ENCODE measurements at regions not wholly inside any gene's neighbourhood (a gene's known extent, or its start where the extent isn't known, plus 50 kb on each side); places are given as distances from the start of the nearest gene placed in this dataset.
"Not testable (repeated sequence)": the region's sequence is repeated elsewhere in the genome, so short reads cannot be mapped to it uniquely, and the experiment has no call there.

DNA sequence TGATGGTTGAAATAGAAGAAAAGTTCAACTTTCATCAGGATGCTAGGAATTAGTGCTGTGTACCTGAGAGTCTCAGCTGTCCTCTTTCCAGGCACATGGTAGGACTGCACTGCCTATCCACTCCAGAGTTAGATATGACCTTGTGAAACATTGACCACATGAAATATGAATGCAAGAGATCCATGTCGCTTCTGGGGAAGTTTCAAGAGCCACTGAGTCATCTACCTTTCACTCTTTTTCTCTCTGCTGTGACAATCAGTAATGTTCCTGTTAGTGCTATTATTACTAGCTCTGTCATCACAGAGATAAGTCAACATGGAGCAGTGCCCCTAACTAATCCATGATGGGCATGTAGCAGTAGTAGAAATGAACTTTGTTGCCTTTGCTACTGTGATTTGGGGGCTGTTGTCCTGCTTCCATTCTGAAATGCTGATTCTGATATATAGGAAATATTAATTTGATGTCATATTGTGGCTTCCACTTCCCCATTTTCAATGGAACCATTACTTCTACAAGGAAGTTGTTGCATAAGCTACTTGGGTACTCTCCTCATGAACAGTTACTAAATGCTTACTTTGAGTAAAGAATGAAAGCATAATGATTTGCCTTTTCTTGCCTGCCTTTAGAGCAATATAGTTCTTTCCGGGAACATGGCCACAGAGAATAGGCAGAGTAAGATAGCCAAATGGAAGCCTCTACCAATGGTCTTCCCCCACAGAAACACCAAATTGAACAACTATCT lies 192.8 kb upstream of the ZNF521 start:
- no peak for DNase-seq

DNA sequence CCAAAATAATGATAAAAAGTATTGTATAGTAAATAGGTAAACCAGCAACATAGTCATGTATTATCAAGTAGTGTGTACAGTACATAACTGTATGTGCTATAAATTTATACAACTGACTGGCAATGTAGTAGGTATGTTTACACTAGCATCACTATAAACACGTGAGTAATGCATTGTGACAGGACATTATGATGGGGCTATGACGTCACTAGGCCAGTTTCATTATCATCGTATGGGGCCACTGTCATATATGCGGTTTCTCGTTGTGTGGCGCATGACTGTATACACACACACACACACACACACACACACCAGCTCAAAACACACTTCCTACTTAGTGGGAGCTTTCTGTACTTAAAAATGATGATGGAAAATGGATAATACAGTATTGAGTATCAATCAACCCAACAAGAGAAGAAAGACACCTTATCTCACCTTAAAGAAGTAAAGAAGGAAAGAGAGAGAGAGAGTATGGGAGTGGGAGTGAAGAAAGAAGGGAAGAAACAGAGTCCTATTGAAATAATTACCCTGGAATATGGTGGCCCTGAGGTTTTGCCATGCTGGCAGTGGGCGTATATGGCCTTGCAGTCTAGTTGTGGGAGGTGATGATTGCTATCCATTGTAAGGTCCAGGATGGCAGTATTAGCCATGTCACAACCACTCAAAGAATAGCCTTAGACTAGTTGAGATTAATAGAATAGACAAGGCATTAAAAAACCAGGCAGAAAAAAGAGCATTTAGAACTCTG lies 186.4 kb upstream of the ZNF521 start:
- DNase-seq, result no peak

DNA sequence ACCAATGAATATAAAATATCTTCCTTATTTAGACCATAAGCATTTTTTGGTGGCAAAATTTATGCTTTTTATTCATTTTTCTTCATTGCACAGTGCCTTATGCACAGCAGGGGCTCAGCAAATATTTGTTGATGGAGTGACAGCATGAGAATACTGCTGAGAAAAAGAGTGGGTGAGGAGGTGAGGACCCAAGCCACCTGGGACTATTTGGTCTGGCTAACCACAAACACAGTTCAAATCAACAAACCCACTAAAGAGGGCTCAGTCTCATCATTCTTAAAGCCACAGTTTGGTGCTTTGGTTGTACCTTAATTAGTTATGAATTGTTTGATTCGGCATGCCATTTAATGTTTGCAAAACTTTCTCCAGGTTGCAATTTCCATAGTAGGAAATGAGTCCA lies 183.5 kb upstream of the ZNF521 start:
- no peak for DNase-seq

DNA sequence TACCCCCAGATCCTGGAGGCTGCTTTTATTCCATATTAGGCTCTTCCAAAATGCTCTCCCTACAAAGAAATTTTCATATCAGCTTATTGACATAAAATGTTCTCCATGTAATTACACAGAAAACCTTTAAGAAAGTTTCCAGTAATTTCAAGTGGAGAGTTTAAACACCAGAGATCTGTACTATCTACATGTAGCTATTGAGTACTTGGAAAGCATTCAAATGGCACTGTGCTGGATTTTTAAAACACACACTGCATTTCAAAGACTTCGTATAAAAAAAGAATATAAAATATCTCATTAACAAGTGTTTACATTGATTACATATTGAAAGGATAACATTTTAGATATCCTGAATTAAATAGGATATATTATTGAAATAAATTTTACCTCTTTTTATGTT lies 182.4 kb upstream of the ZNF521 start:
- no peak for DNase-seq

DNA sequence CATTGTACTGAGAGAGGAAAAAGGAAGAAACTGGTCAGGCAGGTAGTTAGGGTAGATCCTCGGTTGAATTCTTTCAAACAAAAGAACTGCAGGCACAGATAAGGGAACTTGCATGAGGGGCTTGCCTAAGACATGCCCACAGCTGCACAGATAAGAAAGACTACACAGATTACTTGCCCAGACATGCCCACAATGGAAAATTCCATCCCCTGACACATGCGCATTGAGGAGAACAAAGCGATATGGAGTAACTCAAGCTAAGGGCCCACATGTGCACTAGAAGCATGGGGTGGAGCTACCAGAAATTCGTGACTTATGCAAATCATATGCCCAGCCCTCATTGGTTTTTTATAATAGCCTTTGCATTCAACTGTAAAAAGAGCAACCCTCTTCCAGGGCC lies 181.3 kb upstream of the ZNF521 start:
- no peak for DNase-seq

DNA sequence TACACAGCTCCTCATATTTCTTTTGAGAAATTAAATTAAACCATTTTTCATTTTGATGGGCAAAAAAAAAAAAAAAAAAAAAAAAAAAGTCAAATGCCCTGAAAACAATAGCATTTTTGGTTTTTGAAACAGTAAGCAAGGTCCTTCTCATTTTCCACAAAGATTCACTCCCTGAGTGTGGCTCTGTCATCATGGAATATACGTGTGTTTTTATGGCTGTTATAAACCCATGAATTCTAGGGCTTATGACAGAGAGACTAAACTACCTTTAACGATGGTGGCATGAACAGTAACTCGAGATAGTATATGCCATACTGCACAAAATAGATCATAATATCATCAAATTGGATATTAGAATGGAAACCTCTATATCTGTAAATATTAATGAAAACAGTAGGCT lies 179.2 kb upstream of the ZNF521 start:
- DNase-seq, result no peak

DNA sequence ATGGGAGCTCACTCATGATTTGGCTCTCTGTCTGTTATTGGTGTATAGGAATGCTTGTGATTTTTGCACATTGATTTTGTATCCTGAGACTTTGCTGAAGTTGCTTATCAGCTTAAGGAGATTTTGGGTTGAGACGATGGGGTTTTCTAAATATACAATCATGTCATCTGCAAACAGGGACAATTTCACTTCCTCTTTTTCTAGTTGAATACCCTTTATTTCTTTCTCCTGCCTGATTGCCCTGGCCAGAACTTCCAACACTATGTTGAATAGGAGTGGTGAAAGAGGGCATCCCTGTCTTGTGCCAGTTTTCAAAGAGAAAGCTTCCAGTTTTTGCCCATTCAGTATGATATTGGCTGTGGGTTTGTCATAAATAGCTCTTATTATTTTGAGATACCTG lies 173.8 kb upstream of the ZNF521 start:
- not testable (repeated sequence) for DNase-seq

DNA sequence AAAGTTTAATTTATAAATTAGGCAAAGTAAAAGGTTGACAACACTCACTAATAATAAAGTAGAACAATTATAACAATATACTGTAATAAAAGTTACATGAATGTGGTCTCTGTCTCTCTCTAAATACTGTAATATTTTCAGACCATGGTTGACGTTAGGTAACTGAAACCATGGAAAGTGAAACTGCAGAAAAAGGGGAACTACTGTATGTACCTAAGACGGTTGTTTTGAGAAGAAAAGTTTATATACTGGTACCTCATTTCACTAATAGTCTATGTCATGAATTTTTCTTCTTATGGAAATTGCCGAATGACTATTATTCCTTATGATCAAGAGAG lies 166.7 kb upstream of the ZNF521 start:
- DNase-seq, result no peak

DNA sequence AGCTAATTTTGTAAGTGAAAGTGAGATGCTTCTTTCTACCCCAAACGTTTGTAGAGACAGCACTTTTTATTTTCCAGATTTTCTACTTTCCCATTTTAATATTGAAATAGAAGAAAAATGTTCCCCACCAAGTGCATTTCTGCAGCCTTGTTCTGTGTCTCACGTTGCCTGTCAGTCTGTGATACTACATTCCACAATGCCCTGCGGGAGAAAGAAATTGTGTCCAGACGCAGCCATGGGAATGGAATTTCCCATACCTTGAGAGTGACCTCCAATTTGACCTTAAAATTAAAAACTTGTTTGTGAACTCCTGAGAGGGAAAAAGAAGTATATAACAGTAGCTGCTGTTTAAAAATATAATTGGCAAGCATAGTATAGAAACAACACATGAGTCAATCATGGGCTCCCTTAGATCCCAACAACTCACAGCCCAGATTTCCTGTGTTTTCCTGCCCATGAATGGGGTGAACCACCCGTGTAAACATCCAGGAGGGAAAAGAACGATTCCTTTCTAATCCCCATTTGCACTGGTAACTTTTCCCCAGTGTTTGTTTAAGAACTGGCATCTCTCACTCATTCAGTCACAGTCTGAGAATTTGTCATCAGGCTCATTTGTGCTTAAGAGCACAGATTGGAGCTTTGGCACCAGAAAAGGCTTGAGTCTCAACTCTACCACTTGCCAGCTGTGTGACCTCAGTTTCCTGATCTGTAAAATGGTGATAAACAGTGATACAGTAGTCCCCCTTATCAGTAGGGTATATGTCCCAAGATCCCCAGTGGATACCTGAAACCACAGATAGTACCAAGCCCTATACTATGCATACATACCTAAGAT lies 166.1 kb upstream of the ZNF521 start:
- DNase-seq, result no peak

DNA sequence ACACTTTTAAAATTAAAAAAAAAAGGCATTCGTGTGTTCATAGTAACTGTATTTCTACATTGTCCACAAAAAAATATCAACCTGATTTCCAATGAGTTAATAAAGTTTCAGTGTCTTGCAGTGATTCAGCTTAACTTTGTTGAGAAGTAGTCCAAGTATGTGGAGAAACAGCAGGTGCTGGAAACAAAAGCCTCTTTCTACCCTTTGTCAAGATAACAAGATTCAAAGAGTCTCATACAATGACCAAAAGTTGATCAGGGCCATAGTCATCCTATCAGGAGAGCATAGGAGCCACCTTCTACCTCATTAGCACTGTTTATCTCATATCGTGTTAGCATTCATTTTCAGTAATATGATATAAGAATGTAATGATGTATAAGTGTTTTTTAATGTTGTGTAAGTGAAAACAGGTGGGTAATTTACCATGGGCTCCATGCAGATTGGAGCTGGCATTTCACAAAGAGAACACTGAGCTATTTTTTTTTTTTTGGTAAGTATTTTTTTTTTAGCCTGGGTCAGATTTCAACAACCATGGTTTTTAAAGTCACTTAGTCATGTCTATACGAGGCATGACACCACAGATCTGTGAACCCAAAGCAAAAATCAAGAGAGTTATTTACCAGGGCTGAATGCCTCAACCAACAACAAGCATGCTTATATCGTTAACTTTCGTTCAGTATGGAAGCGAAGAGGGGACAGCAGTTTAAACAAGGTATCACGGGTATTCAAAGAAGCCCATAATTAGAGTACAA lies 165.0 kb upstream of the ZNF521 start:
- DNase-seq, result no peak

DNA sequence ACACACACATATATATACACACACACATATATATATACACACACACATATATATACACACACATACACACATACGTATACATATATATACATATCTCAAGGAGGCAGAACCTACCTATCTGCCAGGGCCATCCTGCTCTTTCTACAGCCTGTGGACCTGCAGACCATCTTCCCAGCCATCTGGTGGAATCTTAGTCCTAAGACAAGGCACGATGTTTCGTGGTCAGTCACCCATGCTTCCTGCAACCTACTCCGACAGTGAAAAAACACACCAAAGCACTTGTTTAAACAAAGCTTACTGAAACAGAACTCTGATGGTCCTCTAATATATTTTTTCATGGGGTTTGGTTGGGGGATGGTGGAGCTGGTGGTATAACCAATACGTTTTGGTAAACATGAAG lies 164.2 kb upstream of the ZNF521 start:
- no peak for DNase-seq

DNA sequence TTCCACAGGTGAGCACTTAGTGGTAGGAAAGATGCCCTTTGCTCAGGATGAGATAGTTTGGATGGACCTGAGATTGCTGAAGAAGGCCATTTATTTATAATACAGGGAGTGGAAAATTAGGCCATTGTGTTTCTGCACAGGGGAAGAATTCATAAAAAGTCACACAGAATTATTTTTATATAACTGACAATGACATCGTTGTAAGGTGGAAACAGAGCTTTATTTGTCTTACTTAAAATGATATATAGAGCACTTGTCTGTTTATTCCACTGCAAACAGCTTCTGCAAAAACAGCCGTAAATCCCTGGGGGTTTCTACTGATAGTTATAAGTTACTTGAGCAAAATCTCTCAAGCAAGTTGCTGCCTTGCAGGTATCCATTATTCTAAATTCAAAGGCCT lies 158.1 kb upstream of the ZNF521 start:
- peak; percentile 36 for DNase-seq

DNA sequence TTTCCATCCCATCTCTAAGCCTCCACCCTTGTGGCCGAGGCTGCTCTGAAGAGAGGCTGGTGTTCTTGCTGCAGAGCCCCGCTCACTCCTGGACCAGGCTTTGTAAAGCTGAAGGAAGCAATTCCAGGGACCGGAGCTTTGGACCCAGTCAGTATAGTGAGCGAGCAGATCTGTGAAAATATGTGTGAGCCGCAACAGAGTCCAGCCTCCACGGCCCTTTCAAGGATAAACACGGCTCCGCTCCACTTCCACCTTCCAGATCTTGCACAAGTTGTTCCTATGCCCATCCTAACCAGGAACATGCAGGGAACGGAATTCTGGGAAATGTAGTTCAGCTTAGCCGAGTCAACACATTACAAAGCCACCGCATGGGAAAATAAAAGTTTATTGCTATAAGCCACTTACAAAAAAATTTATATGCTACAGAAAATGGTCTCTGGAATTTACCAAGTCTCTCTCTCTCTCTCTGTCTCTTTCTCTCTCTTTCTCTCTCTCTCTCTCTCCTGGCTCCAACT lies 151.7 kb upstream of the ZNF521 start:
- DNase-seq, result peak; percentile 73

DNA sequence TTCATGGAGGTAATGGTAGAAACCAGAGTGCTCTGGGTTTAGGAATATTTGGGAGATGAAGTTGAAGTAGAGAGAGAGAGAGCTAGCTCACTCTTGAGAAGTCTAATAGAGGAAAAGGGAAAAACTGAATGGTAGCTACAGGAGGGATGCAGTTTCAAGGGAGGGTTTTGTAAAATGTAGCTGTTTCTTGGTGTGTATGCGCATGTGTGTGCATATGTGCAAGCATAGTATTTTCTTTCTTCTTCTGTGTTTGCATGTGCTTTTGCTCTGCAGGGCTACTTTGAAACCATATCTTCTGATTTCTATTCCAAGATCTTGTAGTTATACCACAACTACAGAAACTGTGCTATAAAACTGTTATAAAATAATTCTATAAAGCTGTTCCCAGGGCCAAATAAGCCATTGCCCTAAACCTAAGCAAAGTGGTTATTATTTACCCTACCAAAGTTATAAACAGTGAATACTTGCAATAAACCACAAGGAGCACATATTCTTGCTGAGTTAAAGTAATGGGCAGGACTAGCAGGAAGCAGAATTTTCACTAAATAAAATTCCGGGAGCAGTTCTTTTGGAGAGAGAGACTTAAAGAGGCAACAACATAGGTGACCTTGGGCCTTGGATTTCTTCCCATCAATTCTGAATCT lies 145.3 kb upstream of the ZNF521 start:
- no peak for DNase-seq

DNA sequence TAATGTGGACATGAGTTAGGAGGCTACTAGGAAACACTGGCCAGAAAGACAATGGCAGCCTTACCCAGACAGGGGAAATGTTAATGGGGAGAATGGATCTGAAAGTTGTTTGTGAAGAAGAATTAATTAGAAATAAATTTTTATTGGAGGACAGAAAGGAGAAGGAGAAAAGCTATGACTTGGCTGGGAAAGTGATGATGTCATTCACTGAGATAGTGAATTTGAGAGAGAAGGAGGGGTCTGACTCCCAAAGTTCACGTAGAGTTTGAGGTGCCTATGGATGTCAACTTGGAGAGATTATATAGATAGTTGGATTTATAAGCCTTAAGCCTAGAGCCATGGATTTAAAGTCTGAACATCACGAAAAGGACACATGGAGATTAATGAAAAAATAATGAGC lies 144.6 kb upstream of the ZNF521 start:
- DNase-seq, result no peak

DNA sequence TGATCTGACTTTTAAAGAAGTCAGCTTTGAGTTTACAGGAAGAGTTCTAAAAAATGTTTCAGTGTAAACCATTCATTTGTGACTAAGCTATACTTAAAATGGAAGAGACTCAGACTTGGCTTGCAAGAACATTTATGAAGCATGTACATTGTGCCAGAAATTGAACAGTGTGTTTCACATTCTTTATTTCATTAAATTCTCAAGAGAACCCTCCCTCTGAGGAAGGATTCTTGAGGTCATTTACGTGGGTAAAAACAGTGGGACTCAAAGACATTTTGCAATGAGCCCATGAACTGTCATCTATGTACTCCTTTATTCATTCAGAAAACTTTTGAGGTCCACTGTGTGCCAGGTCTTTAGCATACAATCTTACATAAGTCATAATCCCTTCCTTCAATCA lies 143.6 kb upstream of the ZNF521 start:
- DNase-seq, result no peak

DNA sequence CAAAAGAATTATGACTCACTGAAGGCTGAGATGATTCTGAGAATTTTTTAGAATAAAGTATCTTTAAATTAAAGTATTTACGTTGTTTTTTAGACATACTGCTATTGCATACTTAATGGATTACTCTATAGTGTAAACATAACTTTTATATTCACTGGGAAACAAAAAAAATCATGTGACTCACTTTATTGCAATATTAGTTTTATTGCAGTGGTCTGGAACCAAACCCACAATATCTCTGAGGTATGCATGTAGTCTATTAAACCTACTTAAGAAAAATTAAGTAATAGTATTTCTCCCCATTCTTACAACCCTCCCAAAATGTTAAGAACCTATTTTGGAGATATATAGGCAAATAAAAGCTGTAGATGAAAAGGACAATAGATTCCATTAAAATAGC lies 142.9 kb upstream of the ZNF521 start:
- DNase-seq, result no peak

DNA sequence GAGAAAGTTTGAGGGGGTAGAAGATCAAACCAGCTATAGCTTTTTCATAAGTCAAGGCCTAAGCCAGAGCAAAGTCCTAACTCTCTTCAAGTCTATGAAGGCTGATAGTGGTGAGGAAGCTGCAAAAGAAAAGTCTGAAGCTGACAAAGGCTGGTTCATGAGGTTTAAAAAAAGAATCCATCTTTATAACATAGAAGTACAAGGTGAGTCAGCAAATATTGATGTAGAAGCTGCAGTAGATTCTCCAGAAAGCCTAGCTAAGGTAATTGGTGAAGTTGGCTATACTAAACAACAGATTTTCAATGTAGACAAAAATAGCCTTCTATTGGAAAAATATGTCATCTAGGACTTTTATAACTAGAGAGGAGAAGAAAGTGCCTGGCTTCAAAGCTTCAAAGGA lies 141.4 kb upstream of the ZNF521 start:
- no peak for DNase-seq

DNA sequence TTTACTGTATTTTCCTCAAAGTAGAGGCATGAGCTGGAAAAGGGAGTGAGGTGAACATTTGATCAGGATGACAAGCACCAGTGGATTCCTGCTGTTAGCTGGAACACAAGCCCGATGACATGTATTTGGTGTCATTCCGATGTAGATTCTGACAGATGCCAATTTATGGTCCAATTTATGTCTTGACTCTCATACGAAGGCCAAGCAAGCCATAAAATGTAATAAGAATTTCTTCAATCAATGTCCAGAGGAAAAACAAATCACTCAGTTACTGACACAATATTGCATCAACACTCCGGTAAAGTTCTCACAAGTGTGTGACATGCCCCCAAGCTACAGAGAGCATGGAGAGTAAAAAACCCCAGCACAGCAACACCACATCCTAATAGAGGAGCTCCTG lies 138.3 kb upstream of the ZNF521 start:
- DNase-seq, result no peak

DNA sequence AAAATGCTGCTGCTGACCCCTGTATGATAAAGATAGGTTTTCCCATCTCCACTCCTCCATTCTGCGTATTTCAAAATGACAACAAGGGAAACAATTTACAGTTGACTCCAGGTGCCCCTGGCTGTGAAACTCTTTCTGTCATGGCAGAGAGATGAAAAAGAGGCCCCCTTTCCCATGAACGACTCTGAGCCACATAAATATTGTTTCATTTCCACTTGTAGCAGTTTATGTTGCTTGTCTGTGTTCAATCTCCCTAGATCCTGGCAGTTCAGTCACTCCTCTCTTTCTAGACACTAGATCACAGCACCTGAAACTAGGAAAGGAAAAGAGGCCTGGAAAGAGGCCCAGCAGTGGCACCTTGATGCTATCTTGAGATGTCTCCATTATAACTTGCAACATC lies 121.0 kb upstream of the ZNF521 start:
- DNase-seq, result no peak

DNA sequence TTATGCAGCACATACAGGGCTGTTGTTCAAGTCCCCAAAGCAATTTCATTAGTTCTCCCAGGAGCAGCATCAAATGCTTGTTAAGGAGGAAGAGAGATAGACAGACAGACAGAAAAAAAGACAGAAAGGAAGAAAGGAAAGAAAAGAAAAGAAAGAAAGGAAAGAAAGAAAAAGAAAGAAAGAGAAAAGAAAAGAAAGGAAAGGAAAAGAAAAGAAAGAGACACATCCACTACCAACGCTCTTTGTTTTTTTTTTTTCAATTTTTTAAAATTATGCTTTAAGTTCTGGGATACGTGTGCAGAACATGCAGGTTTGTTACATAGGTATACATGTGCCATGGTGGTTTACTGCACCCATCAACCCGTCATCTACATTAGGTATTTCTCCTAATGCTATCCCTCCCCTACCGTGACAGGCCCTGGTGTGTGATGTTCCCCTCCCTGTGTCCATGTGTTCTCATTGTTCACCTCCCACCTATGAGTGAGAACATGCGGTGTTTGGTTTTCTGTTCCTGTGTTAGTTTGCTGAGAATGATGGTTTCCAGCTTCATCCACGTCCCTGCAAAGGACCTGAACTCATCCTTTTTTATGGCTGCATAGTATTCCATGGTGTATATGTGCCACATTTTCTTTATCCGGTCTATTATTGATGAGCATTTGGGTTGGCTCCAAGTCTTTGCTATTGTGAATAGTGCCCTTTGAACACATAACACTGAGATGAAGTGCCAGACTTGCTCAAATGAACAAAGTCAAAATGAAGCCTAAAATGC lies 119.0 kb upstream of the ZNF521 start:
- not testable (repeated sequence) for DNase-seq

DNA sequence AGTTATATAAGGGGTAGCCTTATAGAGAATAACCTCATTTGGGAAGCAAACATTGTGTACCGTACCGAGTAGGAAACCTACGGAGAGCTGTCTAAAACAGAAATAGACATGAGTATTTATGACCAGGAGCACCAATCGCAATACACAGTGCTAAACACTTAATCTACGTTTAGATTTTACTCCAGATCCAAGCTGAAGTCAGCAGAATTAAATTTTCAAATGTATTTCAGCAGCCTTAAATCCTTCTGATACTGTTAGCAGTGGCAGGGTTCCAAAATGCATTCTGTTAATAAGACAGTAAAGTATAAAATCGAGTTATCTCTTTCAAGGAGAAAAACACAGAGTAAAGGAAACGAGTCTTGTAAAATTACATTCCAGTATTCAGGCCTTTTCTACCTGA lies 118.1 kb upstream of the ZNF521 start:
- DNase-seq, result no peak
